C4-2B (cell line): ENCODE measurements at regions not wholly inside any gene's neighbourhood (a gene's known extent, or its start where the extent isn't known, plus 50 kb on each side); places are given as distances from the start of the nearest gene placed in this dataset.

ENCODE experiments used
- ZFX ChIP-seq: fragments of 450-650 bp; IDR thresholded peaks from 2 replicates; pipeline ENCODE4 v1.6.1; 2017
- TF ChIP-seq, protein P1 (sequence below): fragments of 450-650 bp; conservative IDR thresholded peaks from 2 replicates; pipeline ENCODE4 v1.5.1; 2017; ENCODE audit warnings: mild to moderate bottlenecking

DNA sequence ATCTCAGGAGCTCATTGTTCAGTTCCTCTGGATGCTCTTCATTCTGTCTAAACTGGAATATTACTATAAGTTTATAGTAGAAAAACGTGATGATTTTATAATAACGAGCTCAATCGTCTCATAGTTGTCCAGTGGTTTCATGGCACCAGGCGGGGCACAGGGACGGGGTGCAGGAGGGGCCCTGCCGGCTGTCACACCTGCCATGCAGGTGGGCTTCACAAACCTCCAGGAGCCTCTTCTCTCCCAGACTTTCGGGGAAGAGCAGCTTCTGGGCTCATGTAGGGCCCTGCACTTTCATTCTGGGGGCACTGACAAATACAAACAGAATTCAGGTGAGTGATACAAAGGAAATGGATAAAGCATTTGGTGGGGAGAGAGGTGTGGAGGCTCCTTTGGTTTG lies 146.9 kb upstream of the KLF6 start:
- TF ChIP-seq, protein P1, sequence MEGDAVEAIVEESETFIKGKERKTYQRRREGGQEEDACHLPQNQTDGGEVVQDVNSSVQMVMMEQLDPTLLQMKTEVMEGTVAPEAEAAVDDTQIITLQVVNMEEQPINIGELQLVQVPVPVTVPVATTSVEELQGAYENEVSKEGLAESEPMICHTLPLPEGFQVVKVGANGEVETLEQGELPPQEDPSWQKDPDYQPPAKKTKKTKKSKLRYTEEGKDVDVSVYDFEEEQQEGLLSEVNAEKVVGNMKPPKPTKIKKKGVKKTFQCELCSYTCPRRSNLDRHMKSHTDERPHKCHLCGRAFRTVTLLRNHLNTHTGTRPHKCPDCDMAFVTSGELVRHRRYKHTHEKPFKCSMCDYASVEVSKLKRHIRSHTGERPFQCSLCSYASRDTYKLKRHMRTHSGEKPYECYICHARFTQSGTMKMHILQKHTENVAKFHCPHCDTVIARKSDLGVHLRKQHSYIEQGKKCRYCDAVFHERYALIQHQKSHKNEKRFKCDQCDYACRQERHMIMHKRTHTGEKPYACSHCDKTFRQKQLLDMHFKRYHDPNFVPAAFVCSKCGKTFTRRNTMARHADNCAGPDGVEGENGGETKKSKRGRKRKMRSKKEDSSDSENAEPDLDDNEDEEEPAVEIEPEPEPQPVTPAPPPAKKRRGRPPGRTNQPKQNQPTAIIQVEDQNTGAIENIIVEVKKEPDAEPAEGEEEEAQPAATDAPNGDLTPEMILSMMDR, result no peak
- TF ChIP-seq ZFX, result no peak
